GM08714 (cell line): ENCODE measurements at regions not wholly inside any gene's neighbourhood (a gene's known extent, or its start where the extent isn't known, plus 50 kb on each side); places are given as distances from the start of the nearest gene placed in this dataset.
"Not testable (repeated sequence)": the region's sequence is repeated elsewhere in the genome, so short reads cannot be mapped to it uniquely, and the experiment has no call there.

Source experiments
- H3K4me3 ChIP-seq: fragments of 200-500 bp; sonication (Bioruptor generic); 2 replicates; pipeline ENCODE4 v1.5.1; 2014; ENCODE audit warnings: mild to moderate bottlenecking, low read length, inconsistent platforms
- ZNF274 ChIP-seq: IDR thresholded peaks from 2 replicates; pipeline ENCODE4 v1.6.1; 2012; ENCODE audit warnings: mild to moderate bottlenecking, low read depth, low read length

DNA sequence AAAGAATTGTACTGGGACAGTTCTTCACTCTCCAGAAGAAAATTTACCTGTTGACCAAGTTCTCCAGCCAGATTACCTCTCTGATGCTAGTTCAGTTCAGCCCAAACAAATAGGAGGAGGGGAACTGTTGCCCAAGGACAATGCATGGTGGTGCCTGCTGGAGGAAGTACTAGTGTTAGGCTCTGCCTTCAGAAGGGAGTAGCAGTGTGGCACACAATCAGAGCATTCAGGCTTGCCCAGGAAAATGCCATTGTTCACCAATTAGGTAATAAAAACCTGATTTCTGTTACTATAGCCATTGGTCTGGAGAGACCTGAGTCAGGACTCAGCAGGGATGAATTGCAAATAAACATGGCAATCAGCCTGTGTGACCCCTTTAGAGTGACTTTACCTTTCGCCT lies 720.8 kb upstream of the ZNF608 start:
- no peak for TF ChIP-seq ZNF274
- no peak overlapping the region for H3K4me3 ChIP-seq

DNA sequence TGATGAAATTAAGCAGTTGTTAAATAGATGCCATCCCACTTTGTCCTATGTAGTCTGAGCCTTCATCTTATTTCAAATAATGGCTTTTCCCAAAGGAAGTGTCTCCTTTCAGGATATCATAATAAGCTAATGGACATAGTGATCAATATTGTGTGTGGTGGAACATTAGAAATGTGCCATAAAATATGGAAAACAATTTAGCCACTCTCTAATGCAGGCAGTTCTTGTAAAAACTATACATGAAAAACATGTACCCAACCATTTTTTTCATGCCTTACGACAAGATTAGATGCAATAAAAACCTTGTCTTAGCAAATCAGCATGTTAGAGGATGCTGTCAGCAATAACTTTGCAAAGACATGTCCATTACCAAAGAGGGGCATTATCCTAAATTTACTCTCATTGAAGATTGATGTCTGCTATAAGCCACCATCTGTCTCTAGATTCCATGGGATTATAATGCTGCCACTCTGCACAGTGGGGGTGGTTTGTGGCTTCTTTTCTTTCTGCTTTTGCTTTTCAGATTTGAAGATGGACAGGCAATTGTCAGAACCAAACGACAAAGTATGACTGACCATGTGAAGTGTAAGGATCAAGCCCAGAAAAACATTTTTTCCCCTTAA lies 724.0 kb upstream of the ZNF608 start:
- no peak for TF ChIP-seq ZNF274
- H3K4me3 ChIP-seq = no peak overlapping the region

DNA sequence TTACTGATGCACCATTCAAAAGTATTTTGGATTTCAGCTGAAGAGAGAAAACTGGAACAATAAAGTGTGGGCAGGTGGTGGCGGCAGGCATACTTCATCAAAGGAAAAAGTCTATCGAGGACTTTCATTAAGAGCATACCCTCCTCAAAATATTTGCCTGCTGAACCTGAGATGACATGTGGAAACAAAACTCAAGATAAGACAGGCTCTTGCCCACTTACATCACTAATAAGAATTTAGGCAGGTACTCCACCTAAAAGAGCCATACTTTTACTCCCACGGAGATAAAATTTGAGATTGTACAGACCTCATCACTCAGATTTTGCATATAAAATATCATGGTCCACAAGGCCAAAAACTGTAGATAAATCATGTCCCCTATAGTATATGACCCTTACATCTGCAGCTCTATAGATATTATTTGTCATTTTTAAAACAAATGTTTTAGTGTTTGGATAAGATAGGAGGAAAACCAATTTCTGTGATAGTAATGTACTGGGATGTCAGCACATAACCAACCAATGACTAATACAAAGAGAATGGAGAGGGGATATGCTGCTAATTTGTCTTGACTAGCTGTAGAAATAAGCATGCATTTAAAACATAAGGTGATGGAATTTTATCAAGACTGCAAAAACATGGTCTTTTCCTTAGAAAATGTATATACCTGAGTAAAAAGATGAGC lies 730.6 kb upstream of the ZNF608 start:
- no peak overlapping the region for H3K4me3 ChIP-seq
- no peak for TF ChIP-seq ZNF274

DNA sequence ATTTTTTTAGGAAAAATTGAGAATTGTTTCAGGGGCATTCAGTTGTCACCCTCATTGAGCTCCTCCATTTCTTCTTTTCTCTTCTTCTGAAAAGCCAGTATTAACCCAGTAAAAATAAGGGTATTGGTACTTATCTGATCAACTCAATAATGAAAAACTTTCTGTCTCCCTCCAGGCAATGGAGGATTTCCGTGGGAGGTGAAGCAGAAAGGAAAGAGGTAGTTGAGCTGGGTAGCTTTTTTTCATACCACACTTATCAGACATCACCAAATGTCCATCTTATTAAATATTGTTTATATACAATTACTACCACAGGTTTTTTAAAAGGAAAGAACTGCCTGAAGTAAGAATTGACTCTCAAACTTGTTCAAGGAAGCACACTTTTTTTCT lies 731.1 kb upstream of the ZNF608 start:
- H3K4me3 ChIP-seq = no peak overlapping the region
- no peak for TF ChIP-seq ZNF274

DNA sequence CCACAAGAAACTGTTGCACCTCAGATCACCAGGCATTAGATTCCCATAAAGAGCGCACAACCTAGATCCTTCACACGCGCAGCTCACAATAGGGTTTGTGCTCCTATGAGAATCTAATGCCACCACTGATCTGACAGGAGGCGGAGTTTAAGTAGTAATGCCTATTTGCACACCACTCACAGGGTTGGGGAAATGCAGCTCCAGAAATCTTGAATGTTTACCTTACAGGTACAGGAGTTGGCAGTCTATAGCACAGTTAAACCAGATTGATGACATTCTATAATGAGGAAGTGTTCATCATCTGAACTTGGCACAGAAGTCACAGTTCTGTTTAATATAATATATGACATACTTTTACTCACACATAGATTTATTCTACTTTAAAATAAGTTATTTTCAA lies 732.2 kb upstream of the ZNF608 start:
- TF ChIP-seq ZNF274 = no peak
- no peak overlapping the region for H3K4me3 ChIP-seq

DNA sequence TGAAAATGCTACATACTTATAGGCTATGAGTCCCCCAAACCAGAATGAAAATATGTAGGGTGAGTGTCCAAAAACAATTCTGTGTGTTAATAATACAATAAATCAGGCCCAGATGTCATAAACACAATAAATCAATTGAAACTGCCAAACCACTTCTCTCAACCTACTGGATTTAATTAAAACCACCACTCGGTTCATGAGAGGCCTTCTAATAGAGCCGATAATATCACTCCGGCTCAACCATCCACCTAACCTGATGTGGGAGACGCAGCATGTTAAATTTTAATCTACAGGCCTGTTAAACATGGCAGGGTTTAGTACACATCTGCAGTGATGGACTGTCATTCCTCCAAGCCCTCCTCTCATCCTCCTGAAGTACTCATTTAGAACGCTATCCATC lies 734.5 kb upstream of the ZNF608 start:
- H3K4me3 ChIP-seq = no peak overlapping the region
- no peak for TF ChIP-seq ZNF274

DNA sequence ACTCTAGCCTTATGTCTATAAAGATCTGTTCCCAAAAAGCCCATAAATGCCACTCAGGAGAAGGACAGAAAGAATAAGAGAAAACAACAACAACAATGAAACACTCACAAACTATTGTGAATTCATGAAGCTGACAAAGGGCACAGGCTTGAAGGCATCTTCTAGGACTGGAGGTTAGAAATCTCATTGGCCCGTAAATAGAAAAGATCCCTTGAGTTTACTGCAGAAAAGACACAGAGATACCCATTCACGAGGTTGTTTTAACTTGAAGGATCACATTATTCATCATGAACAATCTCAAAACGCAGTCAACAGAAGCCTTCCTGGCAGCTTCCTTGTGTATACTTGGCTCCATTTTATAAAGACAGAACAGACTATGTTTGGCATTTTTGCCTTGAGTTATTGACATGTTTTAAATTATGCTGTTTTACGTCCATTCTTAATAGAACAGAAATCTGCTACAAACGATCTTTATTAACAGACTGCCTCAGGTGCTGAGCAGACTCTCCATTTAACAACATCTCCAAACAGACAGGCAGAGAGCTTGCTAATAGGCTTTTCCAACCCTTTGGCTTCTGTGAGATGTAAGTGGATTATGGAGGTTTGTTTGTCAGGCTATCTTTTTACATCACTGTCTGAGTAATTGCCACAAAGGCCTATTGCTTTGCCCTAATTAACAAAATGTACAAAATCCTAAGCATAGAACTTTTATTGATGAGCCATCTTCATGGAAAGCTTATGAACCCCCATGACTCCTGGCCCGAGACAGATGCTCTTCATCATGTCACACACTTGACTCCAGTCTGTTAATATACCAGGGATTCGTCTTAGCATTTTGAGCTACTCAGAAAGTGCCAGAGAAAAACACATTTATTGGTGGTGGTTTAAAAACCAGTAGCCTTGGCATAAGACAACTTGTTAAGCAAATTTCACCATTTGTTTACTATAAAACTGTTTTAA lies 735.3 kb upstream of the ZNF608 start:
- TF ChIP-seq ZNF274 = no peak
- no peak overlapping the region for H3K4me3 ChIP-seq

DNA sequence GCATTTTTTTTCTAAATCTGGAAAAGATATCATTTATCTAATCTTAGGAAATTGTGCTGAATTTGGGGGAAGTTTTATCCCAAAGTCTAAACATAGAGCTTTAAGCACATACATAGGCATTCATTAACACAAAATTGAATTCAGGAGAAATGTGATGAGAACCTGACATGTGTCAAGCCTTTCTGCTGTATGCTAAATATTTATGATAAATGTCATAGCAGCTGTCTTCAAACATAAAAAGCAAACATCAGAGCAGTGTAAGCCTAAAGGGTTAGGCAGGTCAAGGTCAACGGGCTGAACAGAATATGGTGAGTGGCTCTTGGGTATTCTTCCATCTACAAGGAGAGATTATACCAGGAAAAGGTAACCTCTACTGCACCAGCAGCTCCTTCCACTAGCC lies 737.2 kb upstream of the ZNF608 start:
- H3K4me3 ChIP-seq = no peak overlapping the region
- no peak for TF ChIP-seq ZNF274

DNA sequence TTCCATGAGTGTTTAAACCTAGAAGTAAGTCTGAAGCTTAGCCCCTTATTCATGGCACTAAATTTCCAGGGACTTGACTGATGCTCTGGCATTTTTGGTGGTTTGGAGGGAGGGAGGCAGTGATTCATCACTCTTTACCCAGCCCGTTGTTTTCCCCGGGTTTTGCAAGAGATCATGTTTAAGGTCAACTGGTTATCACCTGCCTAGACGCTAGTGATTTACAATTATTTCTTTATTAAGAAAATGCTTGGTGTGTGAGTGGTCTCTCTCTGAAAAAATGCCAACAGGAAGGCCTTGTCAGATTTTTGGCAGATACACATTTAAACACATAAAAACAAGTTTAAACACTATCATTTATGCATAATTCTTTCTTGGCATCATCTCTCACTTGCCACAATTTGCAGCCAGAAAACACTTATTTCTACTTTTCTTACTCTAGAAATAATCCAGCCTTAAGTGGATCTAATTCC lies 737.9 kb upstream of the ZNF608 start:
- H3K4me3 ChIP-seq = no peak overlapping the region
- TF ChIP-seq ZNF274 = no peak

DNA sequence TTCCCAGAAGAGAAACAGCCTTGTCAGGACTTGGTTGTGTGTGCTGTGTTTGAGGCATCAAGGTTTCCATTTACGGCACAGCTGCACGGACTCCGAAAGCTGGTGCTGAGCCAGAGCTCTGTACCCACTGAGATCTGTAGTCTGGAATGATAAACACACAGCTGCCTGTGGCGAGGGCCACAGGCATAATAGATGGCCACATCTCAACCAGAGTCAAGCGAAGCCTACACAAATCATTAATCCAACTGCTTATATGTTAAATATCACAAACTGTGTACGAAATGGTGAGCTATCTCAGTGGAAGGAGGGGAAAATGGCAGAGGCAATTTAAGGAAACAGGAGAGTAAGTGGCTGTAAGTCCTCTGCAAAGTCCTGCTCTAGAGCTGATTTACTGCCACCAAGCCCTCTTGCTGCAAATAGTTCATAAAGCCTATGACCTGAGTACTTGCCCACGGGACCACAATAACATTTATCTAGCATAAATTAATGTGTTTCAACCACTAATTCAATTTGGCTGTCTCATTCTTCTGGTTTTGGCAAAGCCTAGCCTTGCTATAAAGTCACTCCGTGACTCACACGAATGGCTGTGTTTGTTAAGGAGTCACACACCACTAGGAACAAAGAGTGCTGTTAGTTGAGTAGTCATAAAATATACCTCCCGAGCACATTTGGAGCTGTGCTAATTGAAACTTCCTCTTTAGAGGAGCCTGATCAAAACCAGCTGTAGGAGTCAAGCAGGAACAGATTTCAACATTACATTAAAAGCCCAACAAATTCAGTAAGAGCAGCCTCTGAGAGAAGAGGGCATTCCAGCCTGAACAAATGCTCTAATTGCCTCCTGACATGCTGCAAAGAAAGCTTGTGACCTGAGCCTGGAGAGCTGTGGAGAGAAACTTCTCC lies 738.6 kb upstream of the ZNF608 start:
- TF ChIP-seq ZNF274 = no peak
- no peak overlapping the region for H3K4me3 ChIP-seq

DNA sequence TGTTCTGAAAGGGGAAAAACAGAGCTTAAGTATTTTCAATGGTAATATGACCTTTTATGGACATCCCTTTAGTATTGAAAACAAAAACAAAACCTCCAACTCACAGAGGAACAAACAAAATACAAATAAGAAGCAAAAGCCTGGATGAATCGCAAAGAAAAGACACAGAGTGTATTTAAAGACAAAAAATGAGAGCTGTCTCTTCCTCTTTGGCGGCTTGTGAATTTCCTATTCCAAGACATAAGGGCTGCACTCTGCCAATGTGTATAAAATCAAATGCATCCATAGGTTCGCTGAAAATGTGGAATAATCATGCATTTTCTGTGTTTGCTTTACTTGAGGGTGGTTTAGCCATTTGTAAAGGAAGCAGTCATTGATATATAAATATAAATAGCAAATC lies 739.3 kb upstream of the ZNF608 start:
- TF ChIP-seq ZNF274 = no peak
- no peak overlapping the region for H3K4me3 ChIP-seq

DNA sequence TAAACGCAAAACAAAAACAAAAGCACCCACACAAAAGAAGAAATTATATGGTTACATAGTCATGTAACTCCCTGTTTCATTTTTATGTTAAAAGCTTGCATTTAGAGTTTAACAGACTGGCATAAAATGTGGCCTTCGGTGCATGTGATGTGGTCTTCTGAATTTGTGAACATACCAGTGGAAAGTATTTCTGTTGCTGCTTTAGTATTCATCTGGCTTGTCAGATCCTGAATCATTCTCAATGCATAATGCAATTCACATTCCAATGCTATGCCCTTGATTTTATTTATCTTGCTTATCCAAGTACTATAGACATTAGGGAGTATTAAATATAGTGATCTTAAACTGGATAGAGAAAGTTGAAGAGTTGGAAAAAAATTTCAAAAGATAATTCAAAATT lies 740.2 kb upstream of the ZNF608 start:
- H3K4me3 ChIP-seq = no peak overlapping the region
- no peak for TF ChIP-seq ZNF274

DNA sequence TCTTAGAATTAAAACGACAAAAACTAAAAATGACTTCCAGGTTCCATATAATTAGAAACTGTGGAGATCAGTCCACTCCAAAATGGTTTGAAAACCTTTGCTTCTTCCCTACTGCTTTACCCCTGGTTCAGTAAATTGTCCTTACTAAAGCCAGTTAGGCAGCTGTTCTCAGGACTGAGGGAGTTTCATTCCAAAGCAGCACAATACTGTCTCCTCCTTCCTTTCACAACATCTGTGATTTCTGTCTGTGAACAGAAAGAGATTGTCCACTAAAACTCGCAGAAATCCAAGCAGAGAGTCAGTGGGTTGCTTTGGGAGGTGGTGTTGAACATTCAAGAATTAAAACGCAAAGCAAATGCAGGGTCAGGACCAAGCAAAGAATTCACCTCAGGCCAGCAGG lies 740.8 kb upstream of the ZNF608 start:
- no peak for TF ChIP-seq ZNF274
- no peak overlapping the region for H3K4me3 ChIP-seq

DNA sequence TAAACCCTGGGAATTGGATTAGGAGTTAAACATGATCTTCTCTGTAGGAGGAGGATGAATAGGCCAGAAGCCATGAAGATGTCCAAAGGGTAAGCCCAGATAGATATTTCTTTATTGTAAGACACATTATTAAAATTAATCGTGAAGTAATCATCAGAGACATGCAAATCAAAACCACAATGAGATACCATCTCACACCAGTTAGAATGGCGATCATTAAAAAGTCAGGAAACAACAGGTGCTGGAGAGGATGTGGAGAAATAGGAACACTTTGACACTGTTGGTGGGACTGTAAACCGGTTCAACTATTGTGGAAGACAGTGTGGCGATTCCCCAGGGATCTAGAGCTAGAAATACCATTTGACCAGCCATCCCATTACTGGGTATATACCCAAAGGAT lies 741.2 kb upstream of the ZNF608 start:
- not testable (repeated sequence) for H3K4me3 ChIP-seq
